Stimulated activated CD4-positive, alpha-beta T cell treated with anti-CD3 and anti-CD28 coated beads, TNF-alpha, amount 100 ng/mL, for 1 hour (primary cell): ENCODE measurements at regions not wholly inside any gene's neighbourhood (a gene's known extent, or its start where the extent isn't known, plus 50 kb on each side); places are given as distances from the start of the nearest gene placed in this dataset.

Source experiments
- DNase-seq, 3 donors: peaks; one replicate each; pipeline ENCODE4 v3.0.0-alpha.2; 2020; ENCODE audit warnings: low read depth in 3 of 3, low spot score in 1 of 3

DNA sequence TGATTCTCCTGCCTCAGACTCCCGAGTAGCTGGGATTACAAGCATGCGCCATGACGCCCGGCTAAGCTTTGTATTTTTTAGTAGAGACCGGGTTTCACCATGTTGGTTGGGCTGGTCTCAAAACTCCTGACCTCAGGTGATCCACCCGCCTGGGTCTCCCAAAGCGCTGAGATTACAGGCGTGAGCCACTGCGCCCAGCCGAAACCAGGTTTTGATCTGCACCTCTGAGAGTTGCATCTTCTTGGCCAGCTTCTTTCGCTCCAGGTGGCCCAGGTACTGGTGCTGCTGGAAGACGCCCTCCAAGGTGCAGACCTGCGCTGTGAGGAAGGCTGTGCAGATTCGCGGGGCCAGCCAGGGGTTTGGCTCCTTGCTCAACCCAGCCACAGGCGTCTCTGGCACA is 275.4 kb upstream of the LRRC3B start:
- DNase-seq, result no peak

- no peak for DNase-seq
Observed at GRCh38 chr3:26350853-26351252, 271.7 kb upstream of the LRRC3B start.

DNA sequence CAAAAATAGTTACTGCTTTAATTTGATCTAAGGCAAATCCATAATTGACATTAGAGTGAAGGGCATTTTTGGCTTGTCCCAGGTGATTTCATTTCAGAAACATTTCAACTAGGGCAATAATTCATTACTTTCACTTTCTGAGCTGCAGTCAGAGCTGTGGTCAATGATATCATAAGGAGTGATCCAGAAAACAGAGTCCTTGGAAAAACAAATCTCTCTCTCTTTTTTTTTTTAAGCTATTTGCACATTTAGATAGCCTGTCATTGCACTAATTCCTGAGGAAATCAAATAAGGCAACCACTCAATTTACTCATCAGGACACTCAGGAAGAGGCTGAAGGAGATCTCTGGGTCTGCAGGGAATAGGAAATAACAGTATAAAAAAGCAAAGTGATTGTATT is 269.5 kb upstream of the LRRC3B start:
- no peak for DNase-seq

GRCh38 chr3:26358405-26358804 is 264.2 kb upstream of the LRRC3B start:
- DNase-seq, result no peak

- no peak for DNase-seq
Observed at GRCh38 chr3:26365706-26366105, 256.9 kb upstream of the LRRC3B start.

GRCh38 chr3:26368312-26368711 is 254.3 kb upstream of the LRRC3B start:
- no peak for DNase-seq

DNA sequence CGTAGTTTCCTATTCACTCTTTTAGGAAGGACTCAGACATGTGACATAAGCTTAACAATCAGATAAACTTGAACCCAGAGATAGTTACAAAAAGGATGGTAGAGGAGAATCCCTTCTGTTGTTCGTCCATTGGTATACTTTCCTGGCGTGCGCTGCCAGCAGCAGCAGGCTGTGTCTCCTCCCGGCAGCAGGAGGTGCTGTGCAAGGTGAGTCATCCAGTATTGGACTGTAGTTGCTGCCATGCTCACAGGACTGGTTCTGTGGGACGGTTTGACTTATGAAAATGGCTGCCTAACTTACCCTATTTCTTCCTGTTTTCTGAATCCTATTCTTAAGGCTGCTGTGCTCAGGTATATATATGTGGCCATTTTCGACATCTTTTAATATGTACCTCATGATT is 253.4 kb upstream of the LRRC3B start:
- DNase-seq, result no peak

DNA sequence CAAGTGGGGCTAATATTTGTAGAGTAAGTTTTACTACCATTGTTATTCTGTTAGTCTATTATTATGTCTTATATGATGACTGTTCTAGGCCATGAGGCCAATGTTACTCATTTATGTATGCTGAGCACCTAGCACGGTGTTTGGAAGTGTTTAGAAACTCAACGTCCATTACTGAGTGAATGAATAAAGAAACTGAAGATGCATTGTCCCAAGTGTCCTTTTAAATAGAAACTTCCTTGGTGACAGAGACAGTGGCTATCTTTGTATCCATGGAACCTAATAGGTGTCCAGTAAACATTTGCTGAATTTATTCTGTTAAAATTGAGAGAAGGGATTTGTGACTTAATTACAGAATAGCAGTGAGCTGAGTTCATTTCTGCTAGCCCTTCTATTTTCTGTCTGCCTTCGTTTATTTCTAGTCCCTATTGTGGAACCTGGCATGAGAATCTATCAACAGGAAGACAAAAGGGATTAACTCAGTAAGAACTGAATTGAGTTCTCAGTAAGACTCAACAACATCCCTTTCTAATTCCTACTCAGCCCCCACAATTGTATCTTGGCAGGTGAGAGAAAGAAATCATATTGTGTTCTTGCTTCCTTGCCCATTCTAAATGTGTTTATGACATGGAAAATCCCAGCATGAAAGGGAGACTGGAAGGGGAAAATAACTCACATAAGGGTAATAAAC is 246.6 kb upstream of the LRRC3B start:
- no peak for DNase-seq

- DNase-seq, result no peak
Observed at GRCh38 chr3:26381411-26381810, 241.2 kb upstream of the LRRC3B start.

DNA sequence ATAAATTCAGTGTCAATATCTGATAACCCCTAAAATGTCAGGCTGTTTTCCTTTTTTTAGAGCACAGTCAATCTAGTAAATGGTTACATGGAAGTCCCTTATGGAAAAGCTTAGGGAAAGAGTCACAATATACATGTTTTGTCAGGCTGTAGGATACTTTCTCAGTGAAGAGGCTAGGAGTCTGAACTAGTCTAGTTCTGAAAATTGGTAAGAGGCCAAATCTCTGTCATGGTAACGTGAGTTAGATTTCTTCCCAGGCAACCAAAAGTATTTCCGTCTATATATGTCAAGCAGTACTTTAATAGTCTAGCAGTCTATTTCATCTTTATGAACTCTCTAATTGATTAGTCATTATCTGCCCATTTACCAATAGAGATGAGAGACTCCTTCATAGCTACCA is 215.9 kb upstream of the LRRC3B start:
- DNase-seq, result no peak

DNA sequence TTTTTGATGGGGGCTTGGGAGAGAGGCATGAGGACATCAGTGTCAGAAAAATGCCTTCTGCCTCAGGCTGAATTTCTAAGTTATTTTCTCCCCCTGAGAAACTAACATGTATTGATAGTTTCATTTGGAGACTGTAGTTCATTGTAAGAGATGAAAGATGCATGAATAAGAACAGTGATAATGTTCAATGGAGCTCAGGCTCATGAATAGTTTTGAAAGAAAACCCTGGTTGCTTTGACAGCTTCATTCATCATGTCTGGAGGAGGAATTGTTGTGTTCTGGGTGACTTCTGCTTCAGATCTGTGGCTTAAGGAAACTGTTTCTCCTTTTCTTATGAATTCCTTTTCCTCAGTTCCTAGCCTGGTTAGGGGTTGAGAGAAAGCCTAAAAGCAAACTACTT is 204.0 kb upstream of the LRRC3B start:
- DNase-seq, result no peak

DNA sequence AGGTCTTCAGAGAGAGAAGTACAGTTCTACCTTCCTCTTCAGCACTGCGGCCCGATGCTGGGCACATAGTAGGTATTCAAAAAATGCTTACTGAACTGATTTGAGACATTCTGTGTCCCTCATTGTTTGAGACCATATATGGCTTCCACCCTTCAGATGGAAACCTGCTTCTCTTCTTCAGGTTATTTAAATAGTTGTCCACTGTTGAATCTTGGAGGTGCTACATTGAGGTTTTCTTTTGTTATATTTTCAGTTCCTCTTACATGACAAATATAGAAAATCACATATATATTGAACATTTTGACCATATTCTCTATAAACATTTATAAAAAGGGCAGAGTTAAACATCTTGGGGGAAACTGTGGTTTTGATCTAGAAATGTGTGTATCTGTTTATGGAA is 200.2 kb upstream of the LRRC3B start:
- no peak for DNase-seq

- no peak for DNase-seq
Observed at GRCh38 chr3:26425076-26425475, 197.5 kb upstream of the LRRC3B start.

DNA sequence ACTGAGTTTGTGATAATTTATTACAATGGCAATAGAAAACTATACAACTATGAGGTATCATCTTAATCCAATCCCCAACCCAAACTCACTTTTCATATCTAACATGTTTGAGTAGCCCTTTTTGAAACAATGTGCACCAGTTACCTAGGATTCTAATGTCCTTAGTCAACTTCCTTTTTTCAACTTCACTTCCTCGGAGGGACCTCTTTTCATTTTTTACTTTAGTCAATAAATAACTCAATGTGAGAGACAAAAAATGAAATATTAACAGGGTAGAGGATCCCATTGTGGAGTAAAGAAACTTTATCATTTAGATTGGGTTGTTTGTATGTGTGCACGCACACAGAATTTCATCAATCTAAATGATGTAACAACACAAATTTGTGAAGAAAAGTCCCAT is 193.6 kb upstream of the LRRC3B start:
- DNase-seq, result no peak

DNA sequence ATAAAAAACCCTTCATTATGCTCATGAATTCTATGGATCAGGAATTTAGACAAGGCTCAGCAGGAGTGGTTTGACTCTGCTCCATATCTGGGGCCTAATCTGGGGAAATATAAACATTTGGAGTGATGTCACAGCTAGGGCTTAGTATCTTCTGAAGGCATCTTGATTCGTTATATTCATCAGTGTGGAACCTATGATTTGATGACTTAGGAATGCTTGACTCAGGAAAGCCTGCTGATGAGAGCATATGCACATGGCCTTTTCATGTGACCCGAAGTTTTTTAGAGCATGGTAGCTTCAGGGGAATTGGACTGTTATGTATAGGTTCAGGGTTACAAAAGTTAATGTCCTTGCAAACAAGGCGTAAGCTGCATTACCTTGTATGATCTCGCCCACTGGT is 184.9 kb upstream of the LRRC3B start:
- no peak for DNase-seq

DNA sequence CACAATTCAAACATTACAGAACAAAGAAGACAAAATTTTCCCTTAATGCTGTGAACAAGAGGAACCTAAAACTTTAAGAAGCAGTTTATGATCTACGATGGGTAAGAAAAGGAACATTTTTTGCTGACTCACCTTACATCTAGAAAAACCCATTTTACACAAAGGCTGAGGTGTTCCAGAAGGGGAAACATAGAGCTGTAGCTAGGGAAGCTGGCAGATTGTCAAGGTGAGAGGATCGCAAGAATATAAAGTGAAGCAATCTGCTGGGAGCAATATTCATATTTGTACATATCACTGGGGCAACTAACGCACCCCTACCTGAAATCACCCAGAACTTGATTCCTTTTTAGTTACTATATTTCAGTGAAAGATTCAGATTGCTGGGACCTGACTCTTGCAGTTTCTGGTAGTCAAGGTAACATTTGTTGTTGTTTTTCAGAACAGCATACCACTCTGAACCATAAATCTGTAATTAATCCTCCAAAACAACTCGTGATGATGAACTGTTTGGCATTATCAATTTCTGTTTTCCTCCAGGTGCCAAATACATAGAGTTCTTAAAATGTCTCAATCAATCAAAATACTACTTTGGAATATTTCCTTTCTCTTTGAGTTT is 184.1 kb upstream of the LRRC3B start:
- no peak for DNase-seq

DNA sequence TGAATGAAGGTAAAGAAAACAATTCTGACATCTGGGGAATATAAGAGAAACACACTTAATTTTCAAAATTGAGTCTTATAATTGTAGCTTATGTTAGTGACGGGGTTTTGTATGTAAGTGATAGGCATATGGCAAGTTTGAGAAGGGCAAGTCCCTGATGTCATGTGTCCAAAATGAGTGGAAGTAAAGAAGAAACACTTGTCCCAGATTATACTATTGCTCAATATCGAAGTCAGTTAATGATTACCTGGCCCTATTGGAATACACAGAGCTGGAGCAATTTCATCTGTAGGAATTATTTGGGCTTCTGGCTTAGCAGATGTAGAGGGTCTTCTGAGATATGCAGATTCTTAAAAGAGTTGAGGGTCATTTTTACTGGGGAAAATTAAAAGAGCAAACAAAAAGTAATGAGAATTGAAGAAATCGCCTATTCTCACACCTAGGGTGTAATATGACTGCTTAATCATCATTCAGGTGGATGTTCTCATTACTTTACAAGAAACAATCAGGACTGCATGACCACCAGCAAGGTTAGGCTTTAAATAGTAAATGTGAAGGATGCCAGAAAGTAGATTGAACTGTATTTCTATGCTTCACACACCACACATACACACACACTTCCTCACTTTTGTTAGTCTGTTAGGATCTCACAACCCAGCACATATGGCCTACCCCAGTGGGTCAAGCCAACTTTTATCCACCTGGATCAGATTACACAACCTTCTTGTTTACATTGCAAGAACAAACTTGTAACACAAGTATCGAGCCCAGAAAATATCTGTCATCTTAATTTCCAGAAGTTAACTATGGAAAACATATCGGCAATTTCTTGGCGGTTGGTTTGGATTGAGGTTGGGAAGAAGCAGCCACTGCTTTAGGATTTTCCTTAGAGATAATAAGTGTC is 183.3 kb upstream of the LRRC3B start:
- DNase-seq, result no peak

DNA sequence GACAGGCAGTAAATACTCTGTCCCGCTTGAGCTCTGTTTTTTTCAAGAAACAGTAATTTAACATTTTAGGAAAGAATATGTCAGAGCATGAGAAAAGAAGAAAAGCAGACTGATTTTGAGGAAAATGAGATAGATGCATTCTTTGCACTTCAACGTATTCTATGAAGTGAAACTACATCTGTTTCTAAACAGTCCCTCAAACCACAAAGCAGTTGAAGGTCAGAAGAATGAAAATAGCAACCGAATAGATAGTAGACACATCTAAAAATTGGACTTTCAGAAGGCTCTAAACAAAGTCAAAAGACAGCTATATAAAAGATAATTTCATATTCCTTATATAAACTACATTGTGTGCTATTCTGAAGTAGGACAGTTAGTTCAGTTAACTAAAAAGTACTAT is 172.6 kb upstream of the LRRC3B start:
- no peak for DNase-seq

- no peak for DNase-seq
Observed at GRCh38 chr3:26452363-26452762, 170.2 kb upstream of the LRRC3B start.

GRCh38 chr3:26460985-26461384 is 161.6 kb upstream of the LRRC3B start:
- DNase-seq, result no peak

DNA sequence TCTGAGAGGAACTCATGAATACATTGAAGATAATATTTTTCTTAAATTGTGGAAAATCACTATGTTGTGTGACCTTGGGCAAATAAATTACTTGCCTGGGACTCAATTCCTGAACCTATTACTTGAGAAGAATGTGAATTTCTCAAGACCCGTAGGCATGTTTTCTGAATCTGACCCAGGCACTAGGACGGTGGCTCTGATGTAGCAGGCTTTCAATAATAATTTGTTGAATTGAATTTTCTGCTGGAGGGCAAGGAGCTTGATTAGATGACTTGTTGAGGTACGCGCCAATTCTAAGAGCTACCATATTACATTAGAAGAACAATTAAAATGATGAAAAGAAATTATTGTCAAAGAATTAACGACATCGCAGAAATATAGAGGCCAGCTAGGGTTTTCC is 150.2 kb upstream of the LRRC3B start:
- DNase-seq, result no peak

- no peak for DNase-seq
Observed at GRCh38 chr3:26474706-26475105, 147.9 kb upstream of the LRRC3B start.
